NB4 (cell line): ENCODE measurements at regions not wholly inside any gene's neighbourhood (a gene's known extent, or its start where the extent isn't known, plus 50 kb on each side); places are given as distances from the start of the nearest gene placed in this dataset.

Source experiments
- MYC ChIP-seq: IDR thresholded peaks from 2 replicates; pipeline ENCODE4 v1.6.1; 2011; ENCODE audit warnings: low read depth, low read length
- POLR2A ChIP-seq: IDR thresholded peaks from 2 replicates; pipeline ENCODE4 v1.6.1; 2011; ENCODE audit warnings: mild to moderate bottlenecking; ENCODE audit not compliant: insufficient read length; ENCODE audit errors: extremely low read depth
- TF ChIP-seq, protein P1 (sequence below): IDR thresholded peaks from one replicate; pipeline ENCODE4 v1.5.1; 2012; ENCODE audit warnings: low read depth, low read length
- TF ChIP-seq, protein P2 (sequence below): IDR thresholded peaks from 2 replicates; pipeline ENCODE4 v1.6.1; 2011; ENCODE audit warnings: low read depth, low read length

GRCh38 chr17:77555741-77556291, 402.7 kb upstream of the TNRC6C start:
- TF ChIP-seq, protein P1, sequence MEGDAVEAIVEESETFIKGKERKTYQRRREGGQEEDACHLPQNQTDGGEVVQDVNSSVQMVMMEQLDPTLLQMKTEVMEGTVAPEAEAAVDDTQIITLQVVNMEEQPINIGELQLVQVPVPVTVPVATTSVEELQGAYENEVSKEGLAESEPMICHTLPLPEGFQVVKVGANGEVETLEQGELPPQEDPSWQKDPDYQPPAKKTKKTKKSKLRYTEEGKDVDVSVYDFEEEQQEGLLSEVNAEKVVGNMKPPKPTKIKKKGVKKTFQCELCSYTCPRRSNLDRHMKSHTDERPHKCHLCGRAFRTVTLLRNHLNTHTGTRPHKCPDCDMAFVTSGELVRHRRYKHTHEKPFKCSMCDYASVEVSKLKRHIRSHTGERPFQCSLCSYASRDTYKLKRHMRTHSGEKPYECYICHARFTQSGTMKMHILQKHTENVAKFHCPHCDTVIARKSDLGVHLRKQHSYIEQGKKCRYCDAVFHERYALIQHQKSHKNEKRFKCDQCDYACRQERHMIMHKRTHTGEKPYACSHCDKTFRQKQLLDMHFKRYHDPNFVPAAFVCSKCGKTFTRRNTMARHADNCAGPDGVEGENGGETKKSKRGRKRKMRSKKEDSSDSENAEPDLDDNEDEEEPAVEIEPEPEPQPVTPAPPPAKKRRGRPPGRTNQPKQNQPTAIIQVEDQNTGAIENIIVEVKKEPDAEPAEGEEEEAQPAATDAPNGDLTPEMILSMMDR = no peak
- TF ChIP-seq POLR2A = no peak
- TF ChIP-seq, protein P2, sequence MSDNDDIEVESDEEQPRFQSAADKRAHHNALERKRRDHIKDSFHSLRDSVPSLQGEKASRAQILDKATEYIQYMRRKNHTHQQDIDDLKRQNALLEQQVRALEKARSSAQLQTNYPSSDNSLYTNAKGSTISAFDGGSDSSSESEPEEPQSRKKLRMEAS = no peak
- TF ChIP-seq MYC = no peak
